ENCODE measurements at regions not wholly inside any gene's neighbourhood (a gene's known extent, or its start where the extent isn't known, plus 50 kb on each side); places are given as distances from the start of the nearest gene placed in this dataset.

DNA sequence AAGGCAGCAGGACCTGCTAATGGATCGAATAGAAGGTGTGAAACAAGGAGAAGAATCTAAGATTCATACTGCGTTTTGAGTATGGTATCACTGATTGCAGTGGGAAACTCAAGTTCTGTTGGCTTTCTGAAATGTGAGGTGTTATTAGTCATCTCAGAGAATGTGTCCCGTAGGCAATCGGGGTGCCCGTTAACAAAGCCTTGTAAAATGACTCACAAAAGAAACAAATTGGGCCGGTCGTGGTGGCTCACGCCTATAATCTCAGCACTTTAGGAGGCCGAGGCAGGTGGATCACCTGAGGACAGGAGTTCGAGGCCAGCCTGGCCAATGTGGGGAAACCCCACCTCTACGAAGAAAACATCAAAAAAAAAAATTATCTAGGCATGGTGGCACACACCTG, 118.2 kb upstream of the C7orf33 start:
- no peak for DNase-seq (ENCODE audit: low read depth)
- TF ChIP-seq, protein P1, sequence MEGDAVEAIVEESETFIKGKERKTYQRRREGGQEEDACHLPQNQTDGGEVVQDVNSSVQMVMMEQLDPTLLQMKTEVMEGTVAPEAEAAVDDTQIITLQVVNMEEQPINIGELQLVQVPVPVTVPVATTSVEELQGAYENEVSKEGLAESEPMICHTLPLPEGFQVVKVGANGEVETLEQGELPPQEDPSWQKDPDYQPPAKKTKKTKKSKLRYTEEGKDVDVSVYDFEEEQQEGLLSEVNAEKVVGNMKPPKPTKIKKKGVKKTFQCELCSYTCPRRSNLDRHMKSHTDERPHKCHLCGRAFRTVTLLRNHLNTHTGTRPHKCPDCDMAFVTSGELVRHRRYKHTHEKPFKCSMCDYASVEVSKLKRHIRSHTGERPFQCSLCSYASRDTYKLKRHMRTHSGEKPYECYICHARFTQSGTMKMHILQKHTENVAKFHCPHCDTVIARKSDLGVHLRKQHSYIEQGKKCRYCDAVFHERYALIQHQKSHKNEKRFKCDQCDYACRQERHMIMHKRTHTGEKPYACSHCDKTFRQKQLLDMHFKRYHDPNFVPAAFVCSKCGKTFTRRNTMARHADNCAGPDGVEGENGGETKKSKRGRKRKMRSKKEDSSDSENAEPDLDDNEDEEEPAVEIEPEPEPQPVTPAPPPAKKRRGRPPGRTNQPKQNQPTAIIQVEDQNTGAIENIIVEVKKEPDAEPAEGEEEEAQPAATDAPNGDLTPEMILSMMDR (IDR thresholded peaks at IDR 0.05; ENCODE audit: low read depth, low read length, missing control alignments), result no peak
- no peak overlapping the region for H3K4me3 ChIP-seq (ENCODE audit: low read depth, low read length)

DNA sequence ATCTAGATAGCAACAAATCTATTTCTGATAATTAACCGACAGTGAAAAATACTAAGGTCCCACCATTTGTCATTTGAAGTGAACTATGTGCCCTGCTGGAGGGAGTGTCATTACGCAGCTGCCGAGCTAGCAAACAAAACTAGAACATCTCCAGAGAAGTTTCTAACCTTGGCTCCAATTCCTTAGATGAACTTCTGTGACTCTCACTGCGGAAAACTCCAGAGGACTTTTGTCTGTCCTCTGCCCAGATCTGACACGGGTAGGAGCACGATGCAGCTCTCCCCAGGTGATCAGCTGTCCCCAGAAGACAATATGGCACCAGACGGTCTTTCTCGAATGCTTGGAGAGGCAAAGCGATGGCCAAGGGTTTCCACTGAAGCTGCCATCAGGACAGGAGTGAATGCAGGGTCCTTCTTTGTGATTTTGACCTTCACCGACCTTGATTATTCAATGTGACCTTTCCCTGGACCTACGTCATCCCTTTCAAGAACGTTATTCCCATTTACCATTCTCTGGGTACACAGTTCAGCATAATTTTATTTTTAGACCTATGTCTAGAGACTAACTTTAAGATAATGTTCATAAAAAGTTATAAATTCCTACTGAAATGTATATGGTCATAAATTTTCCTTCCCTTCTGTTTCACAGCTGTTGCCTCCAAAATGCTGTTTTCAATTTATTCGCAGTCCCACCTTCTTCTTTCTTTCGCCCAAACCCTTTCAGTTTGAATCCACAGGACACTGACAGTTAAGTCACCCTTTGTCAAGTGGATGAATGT, 116.7 kb upstream of the C7orf33 start:
- no peak for DNase-seq (ENCODE audit: low read depth)
- TF ChIP-seq, protein P1 (IDR thresholded peaks at IDR 0.05; ENCODE audit: low read depth, low read length, missing control alignments), result no peak
- H3K4me3 ChIP-seq (ENCODE audit: low read depth, low read length), result no peak overlapping the region

- no peak overlapping the region for H3K4me3 ChIP-seq (ENCODE audit: low read depth, low read length)
- TF ChIP-seq, protein P1 (IDR thresholded peaks at IDR 0.05; ENCODE audit: low read depth, low read length, missing control alignments), result no peak
- DNase-seq (ENCODE audit: low read depth), result no peak
Measured at GRCh38 chr7:148474481-148475025, 116.0 kb upstream of the C7orf33 start.

GRCh38 chr7:148478551-148478950, 112.0 kb upstream of the C7orf33 start:
- DNase-seq (ENCODE audit: low read depth), result no peak
- no peak overlapping the region for H3K4me3 ChIP-seq (ENCODE audit: low read depth, low read length)
- TF ChIP-seq, protein P1 (IDR thresholded peaks at IDR 0.05; ENCODE audit: low read depth, low read length, missing control alignments), result no peak

GRCh38 chr7:148480479-148481146, 110.0 kb upstream of the C7orf33 start:
- no peak for DNase-seq (ENCODE audit: low read depth)
- no peak overlapping the region for H3K4me3 ChIP-seq (ENCODE audit: low read depth, low read length)
- TF ChIP-seq, protein P1 (IDR thresholded peaks at IDR 0.05; ENCODE audit: low read depth, low read length, missing control alignments), result peak; percentile 31

DNA sequence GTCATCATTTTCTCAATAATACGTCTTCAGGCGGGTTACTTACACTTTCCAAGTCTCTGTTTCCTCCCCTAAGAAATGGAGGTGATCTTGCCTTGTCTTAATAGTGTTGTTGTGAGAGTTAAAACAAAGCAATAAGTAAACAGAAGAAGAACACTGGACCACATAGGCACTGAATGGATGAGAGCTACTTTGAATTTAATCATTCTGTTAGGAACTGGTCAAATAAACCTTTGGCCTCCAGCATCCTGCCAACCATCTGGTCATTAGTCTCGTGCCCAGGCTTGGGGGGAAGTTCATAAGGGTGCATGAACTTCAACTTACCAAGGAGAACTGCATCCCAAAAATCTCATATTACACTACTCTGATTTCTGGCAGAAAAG, 109.4 kb upstream of the C7orf33 start:
- H3K4me3 ChIP-seq (ENCODE audit: low read depth, low read length), result no peak overlapping the region
- TF ChIP-seq, protein P1 (IDR thresholded peaks at IDR 0.05; ENCODE audit: low read depth, low read length, missing control alignments), result no peak

More for the DNA sequence above, 109.4 kb upstream of the C7orf33 start:
- no peak for DNase-seq (ENCODE audit: low read depth)
